ENCODE measurements at regions not wholly inside any gene's neighbourhood (a gene's known extent, or its start where the extent isn't known, plus 50 kb on each side); places are given as distances from the start of the nearest gene placed in this dataset.

DNA sequence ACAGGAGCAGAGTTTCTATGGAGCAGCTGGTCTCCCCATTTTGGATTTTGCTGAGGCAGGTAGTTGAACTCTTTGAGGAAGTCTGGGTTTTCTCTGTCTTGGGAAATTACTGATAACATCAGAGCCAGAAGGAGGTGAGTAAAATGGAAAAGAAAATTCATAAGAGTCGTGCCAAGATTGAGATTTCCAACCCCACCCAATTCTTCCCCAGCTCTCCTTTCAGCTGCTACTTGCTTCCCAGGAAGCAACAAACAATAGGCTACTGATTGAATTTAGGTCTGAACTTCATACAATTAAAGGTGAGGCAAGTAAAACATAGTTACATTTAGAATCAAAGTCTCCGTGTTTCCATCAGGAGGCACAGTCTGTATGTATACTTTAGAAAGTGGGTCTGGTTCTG, 54.6 kb upstream of the EOLA2 start:
- no peak for DNase-seq

DNA sequence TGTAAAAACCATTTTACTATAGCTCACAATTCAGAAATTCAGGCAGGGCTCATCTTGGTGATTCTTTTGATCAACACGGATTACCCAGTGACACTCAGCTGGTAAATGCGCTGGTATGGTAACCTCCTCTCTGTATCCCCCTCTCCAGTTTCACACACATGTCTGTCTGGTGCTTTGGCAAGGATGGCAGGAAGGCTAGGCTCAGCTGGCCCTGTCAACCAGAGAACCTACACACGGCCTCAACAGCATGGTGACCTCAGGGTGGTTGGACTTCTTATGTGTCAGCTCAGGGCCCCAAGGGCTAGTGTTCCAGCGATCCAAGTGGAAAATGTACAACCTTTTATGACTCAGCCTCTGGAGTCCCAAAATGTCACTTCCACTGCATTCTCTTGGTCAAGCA, 55.7 kb upstream of the EOLA2 start:
- DNase-seq, result no peak

DNA sequence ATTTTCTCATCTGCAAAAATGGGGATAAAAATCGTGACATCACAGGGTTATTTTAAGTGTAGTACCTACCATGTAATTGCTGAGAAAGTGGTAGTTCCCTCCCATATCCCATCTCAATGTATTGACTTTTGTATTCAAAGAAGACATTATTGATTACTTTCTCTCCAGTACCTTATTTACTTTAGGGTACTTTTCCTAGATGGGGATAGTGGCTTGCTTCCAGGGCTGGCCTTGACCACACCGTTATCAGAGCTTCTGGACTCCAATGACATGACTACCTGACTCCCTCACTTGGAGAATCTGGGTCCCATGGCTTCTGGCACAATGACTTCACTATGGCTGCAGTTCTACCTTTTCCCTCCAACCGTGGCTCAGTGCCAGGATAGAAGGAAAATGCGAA, 58.2 kb upstream of the EOLA2 start:
- DNase-seq, result no peak

DNA sequence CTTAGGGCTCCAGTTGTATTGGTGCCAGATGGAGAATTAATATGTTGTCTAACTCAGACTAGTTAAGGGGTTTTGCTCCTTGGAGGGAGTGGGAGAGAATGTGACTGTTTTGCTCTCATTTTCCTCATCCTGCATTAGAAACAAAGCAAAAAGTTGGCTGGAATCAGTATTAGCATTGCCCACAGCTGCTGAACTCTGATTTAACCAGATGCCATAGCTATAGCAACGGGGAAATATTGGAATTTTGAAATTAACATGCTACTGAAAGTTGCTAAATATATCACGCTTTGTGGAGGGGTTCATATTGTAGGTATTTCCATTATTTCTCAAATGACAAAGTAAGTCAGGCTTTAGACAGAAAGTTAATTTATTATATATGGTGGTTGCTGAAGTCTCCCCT, 66.7 kb upstream of the EOLA2 start:
- no peak for DNase-seq

GRCh38 chrX:150007356-150007755, 69.1 kb upstream of the EOLA2 start:
- DNase-seq, result no peak

GRCh38 chrX:150012647-150013381, 74.5 kb upstream of the EOLA2 start:
- no peak for DNase-seq

GRCh38 chrX:150014525-150014924, 76.2 kb upstream of the EOLA2 start:
- DNase-seq, result no peak

DNA sequence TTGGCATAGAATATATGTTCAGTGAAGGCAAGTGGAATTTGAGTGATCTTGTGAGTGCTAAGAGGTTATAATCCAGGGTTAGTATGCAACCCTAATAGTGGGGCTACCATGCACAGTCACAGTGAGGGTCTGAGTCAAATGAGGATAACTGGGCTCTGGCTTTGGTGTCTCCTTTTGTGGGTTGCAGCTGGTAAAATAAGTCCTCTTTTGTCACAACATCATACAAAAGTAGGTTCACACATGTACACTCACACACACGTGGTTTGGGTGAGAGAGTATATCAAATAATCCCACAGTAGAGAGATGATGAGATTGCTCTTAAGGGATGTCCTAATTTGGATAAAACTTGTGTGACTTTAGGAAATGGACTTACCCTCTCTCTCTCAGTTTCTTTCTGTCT, 79.6 kb upstream of the EOLA2 start:
- DNase-seq, result no peak

DNA sequence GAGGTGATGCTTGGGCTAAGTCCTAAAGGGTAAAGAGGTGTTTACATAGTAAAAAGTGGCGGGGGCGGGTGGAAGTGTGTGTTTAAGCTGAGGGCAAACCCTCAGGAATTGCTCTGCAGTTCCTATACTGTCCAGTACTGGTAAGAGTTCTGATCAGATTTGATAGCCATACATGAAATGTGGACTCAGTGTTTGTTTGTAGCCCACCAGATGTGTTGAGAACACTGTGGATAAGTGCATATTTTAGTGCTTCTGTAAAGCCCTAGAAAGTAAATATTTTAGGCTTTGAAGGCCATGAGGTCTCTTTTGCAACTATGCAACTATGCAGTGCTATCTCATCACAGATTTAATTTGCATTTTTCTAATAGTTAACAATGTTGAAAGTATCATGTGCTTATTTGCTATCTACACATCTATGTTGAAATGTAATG, 80.7 kb upstream of the EOLA2 start:
- no peak for DNase-seq

DNA sequence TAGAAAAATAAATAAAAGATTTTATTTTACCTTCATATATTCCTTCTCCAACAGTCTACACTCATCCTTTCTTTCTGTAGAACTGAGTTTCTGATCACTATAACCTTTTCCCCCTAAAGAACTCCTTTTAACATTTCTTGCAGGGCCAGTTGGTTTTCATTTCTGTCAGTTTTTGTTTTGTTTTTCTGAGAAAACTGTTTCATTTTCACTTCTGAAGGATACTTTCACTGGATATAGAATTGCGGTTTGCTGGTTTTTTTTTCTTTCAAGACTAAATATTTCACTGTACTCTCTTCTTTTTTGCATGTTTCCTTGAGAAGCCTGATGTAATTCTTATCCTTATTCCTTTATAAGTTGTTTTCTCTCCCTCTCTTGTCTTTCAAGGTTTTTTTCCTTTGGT, 90.4 kb upstream of the EOLA2 start:
- peak; percentile 11 for DNase-seq

- no peak for DNase-seq
These were observed 94.5 kb upstream of the EOLA2 start for GRCh38 chrX:150032742-150033141.

DNA sequence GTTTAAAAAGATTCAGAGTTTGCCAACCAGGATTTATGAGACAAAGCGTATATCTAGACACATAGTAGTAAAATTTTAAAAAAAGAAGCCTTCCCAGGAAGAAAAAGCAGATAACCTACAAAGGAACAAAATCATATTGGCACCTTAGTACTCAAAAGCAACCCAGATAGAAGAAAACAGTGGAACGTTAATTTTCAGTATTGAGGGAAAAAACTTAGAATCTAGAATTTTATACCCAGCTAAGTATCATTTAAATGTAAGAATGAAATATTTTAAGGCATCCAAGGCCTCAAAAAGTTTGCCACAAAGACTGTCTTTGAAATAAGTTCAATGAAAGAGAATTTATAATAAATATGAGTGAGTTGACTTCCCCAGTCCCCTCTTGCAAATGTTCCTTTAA, 96.5 kb upstream of the EOLA2 start:
- DNase-seq, result no peak

DNA sequence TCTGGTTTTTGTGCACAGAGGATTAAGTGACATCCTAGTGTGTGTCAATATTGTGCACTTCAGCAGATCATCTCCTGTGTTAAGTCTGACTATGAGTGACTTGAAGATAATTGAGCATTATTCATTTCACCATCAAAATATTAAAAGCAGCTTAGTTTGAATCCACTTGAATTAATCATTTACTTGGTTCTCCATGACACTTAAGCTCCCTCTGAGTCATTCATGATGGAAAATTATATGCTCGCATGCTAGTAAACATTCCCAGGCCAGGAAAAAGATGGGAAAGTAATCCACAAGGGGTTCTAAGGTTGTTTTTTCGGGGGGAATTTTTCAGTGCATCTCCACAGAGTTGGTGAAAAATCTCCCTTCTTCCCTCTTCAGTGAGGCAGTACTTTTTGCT, 97.2 kb upstream of the EOLA2 start:
- DNase-seq, result no peak

- no peak for DNase-seq
These were observed 97.9 kb upstream of the EOLA2 start for GRCh38 chrX:150036181-150036580.

DNA sequence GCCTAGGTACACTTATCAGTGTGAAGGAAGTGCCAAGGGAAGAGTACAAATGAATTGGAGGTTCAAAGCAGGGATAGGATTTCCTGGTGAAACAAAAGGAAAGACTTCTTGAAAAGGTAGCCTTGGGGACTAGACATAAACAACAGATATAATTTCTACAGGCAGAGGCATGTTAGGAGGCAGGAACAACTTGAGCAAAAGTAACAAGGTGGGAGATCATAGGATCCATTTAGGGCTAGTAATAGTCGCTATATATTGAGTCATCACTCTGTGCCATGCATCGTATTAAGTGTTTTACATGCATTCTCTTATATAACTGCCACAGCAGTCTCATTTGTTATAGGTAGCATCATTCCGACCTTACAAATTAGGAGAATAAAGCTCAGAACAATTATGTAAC, 98.3 kb upstream of the EOLA2 start:
- DNase-seq, result no peak

GRCh38 chrX:150037041-150037440, 98.8 kb upstream of the EOLA2 start:
- DNase-seq, result no peak

GRCh38 chrX:150038315-150038714, 100.0 kb upstream of the EOLA2 start:
- no peak for DNase-seq

DNA sequence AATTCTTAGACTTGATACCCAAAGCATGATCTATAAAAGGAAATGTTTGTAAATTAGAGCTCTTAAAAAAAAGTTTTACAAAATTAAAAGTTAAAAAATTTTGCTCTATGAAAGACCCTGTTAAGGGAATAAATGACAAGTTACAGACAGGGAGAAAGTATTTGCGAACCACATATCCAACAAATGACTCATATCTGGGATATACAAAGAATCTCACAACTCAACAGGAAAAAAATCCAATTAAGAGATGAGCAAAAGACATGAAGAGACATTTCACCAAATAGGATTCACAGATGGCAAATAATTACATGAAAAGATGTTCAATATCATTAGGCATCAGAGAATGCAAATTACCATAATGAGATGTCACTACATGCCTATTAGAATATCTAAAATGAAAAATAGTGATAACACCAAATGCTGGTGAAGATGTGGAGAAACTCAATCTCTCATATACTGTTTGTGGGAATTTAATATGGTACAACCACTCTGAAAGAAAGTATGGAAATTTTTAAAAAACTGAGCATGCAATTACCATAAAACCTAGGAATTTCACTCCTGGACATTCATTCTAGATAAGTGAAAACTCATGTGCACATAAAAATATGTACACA, 100.8 kb upstream of the EOLA2 start:
- DNase-seq, result no peak

DNA sequence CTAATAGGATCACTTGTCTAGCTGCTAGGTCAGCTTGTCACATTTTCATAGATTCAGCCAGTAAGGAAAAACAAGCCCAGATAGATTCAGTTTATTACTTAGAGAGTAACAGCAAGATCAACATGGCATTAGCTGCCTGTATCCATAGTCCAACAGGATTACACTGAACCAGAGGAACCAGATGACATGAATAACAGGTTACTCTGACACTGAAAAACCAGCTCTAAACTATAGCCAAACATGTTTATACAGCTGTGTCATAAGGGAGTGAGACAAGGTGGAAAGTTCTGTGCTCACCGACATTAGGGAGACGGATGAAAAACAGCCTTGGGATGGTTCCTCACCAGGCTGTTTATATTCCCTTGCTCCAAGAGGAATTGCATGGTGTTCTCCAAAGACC, 102.9 kb upstream of the EOLA2 start:
- no peak for DNase-seq

DNA sequence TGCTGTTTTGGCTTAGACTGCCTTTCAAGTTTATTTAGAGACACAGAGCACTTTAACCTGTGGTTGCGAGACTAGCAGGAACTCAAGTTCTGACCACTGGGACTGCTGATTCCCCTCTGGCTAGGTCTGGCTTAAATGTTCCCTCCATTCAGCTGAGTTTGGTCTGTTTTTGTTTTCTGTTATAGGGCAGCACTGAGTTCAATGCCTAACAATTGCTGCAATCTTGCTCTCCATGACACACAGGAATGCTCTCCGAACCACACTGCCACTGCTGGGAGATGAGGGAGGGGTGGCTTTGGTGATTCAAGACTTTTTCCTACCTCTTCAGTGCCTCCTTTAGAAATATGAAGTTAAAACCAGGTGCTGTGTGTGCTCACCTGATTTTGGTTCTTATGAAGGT, 106.3 kb upstream of the EOLA2 start:
- no peak for DNase-seq

GRCh38 chrX:150047818-150048217, 109.5 kb upstream of the EOLA2 start:
- no peak for DNase-seq

DNA sequence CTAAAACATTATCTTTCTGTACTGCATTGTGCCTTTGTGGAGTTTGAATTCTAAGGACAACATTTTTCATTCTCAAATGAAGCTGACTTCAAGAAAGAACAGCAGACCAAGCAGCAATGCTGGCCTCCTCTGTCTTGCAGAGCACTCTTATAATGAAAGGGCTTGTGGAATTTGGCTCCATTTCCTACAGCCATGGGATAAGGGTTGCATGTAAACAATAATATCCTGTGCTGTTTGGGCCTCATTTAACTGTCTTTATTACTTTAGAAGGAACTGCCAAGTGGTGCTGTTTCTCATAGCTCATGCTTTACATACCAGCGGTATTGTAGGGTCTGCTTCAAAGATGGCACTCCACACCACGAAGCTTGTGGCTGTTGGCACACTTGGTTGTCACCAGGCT, 111.4 kb upstream of the EOLA2 start:
- no peak for DNase-seq

DNA sequence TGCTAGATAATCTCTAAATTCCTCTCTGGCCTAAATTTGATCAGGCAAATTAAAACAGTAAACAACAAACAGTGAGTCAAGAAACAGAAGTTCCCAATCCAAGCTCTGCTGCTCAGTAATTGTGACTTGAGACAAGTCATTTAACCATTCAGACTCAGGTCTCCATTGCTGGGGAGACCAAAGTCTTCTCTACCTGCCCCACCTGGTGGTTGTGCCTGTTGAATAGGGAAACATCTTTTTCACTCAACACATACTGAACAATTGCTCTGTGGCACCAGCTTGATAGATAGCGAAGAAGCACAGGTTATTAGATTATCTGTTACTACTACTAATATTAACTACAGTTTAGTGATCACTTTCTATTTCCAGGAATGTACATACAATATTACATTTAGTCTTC, 112.1 kb upstream of the EOLA2 start:
- DNase-seq, result no peak

GRCh38 chrX:150051096-150051495, 112.8 kb upstream of the EOLA2 start:
- no peak for DNase-seq

GRCh38 chrX:150052226-150052625, 113.9 kb upstream of the EOLA2 start:
- no peak for DNase-seq
